ENCODE measurements at regions not wholly inside any gene's neighbourhood (a gene's known extent, or its start where the extent isn't known, plus 50 kb on each side); places are given as distances from the start of the nearest gene placed in this dataset.
"Not testable (repeated sequence)": the region's sequence is repeated elsewhere in the genome, so short reads cannot be mapped to it uniquely, and the experiment has no call there.

DNA sequence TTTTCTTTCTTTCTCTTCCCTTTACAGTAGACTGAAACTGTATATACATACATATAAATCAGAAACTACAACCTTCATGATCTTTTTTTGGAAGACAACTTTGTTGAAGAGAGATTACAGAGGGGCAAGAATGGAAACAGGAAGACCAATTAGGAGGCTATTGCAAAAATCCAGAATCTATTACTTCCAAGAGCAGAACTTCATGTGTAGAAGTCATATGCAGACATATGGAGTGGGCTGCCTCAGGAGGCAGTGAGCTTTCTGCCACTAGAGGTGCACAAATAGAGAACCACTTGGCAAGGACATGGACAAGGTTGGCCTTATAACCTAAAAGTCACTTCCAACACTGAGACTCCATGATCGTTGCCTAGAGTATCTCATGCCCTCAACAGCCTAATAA, 157.8 kb upstream of the NR4A3 start:
- Histone ChIP-seq H3K4me1 (ENCODE audit: control insufficient read depth in 3 of 3, insufficient read depth in 3 of 3, low read length in 3 of 3) (no peaks in the 10 kb centered on the region), H3K9ac (ENCODE audit: low read depth in 1 of 3, low read length in 3 of 3) (no peak overlapping the region), H3K27ac (ENCODE audit: low read depth, low read length) (no peak overlapping the region), H3K36me3 (ENCODE audit: control insufficient read depth in 3 of 3, insufficient read depth in 3 of 3, low read length in 3 of 3) (no peaks in the 10 kb centered on the region), H3K27me3 (ENCODE audit: control insufficient read depth in 3 of 3, insufficient read depth in 3 of 3, low read length in 3 of 3) (no peaks in the 10 kb centered on the region), H3K9me3 (ENCODE audit: control insufficient read depth in 3 of 3, low read length in 3 of 3) (no peaks in the 10 kb centered on the region), H3K4me3 (ENCODE audit: low read length in 3 of 3) (no peak overlapping the region)

DNA sequence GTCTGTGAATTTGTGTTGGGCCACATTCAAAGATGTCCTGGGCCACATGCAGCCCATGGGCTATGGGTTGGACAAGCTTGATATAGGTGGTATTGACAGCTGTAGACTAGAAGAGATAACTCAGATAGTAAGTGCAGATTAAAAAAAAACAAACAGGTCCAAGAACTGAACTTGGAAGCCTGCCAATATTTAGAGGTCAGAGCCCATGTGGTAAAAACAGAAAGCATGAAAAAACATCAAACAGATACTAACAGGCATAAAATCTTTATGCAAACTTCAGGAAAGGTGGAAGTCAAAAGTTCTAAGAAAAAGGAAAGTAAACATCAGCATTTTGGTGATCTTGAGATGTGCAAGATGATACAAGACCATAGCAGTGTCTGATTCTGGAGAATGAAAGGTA, 155.1 kb upstream of the NR4A3 start:
- no peak overlapping the region for H3K9ac ChIP-seq (ENCODE audit: low read depth in 1 of 3, low read length in 3 of 3)
- no peak overlapping the region for H3K27ac ChIP-seq (ENCODE audit: low read depth, low read length)
- H3K9me3 ChIP-seq (ENCODE audit: control insufficient read depth in 3 of 3, low read length in 3 of 3), result no peaks in the 10 kb centered on the region
- no peaks in the 10 kb centered on the region for H3K4me1 ChIP-seq (ENCODE audit: control insufficient read depth in 3 of 3, insufficient read depth in 3 of 3, low read length in 3 of 3)
- H3K36me3 ChIP-seq (ENCODE audit: control insufficient read depth in 3 of 3, insufficient read depth in 3 of 3, low read length in 3 of 3), result no peaks in the 10 kb centered on the region
- no peaks in the 10 kb centered on the region for H3K27me3 ChIP-seq (ENCODE audit: control insufficient read depth in 3 of 3, insufficient read depth in 3 of 3, low read length in 3 of 3)
- H3K4me3 ChIP-seq (ENCODE audit: low read length in 3 of 3), result no peak overlapping the region

DNA sequence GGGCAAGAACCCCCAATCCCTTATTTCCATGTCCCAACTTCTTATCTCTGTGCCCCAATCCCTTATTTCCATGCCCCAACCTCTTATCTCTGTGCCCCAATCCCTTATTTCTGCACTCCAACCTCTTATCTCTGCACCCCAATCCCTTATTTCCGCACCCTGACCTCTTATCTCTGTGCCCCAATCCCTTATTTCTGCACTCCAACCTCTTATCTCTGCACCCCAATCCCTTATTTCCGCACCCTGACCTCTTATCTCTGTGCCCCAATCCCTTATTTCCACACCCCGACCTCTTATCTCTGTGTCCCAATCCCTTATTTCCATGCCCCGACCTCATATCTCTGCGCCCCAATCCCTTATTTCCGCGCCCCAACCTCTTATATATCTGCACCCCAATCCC, 150.8 kb upstream of the NR4A3 start:
- H3K4me3 ChIP-seq (ENCODE audit: low read length in 3 of 3); H3K9ac ChIP-seq (ENCODE audit: low read depth in 1 of 3, low read length in 3 of 3); H3K27me3 ChIP-seq (ENCODE audit: control insufficient read depth in 3 of 3, insufficient read depth in 3 of 3, low read length in 3 of 3); H3K9me3 ChIP-seq (ENCODE audit: control insufficient read depth in 3 of 3, low read length in 3 of 3); H3K27ac ChIP-seq (ENCODE audit: low read depth, low read length); H3K36me3 ChIP-seq (ENCODE audit: control insufficient read depth in 3 of 3, insufficient read depth in 3 of 3, low read length in 3 of 3); H3K4me1 ChIP-seq (ENCODE audit: control insufficient read depth in 3 of 3, insufficient read depth in 3 of 3, low read length in 3 of 3): not testable (repeated sequence)

DNA sequence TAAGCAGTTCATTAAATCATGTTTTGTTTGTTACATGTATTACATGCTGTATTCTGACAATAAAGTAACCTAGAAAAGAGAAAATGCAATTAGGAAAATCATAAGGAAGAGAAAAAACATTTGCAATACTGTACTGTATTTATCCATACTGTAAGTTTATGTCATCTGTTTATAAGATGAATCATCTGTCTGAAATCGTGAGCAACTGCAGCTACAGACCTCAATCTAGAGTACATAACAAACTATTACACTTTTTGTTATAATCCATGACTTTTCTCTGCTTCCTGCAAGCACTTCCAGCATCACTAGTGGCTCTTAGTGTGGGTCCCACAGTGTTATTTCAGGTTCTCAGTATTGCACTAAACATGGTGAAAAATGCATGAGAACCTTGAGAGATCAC, 144.4 kb upstream of the NR4A3 start:
- Histone ChIP-seq H3K36me3 (ENCODE audit: control insufficient read depth in 3 of 3, insufficient read depth in 3 of 3, low read length in 3 of 3) (no peaks in the 10 kb centered on the region), H3K27me3 (ENCODE audit: control insufficient read depth in 3 of 3, insufficient read depth in 3 of 3, low read length in 3 of 3) (no peaks in the 10 kb centered on the region), H3K9ac (ENCODE audit: low read depth in 1 of 3, low read length in 3 of 3) (no peak overlapping the region), H3K4me1 (ENCODE audit: control insufficient read depth in 3 of 3, insufficient read depth in 3 of 3, low read length in 3 of 3) (peaks cover 0 to 5% (median 0%) of the 10 kb centered on the region in 3 donors), H3K9me3 (ENCODE audit: control insufficient read depth in 3 of 3, low read length in 3 of 3) (no peaks in the 10 kb centered on the region), H3K27ac (ENCODE audit: low read depth, low read length) (no peak overlapping the region), H3K4me3 (ENCODE audit: low read length in 3 of 3) (no peak overlapping the region)

DNA sequence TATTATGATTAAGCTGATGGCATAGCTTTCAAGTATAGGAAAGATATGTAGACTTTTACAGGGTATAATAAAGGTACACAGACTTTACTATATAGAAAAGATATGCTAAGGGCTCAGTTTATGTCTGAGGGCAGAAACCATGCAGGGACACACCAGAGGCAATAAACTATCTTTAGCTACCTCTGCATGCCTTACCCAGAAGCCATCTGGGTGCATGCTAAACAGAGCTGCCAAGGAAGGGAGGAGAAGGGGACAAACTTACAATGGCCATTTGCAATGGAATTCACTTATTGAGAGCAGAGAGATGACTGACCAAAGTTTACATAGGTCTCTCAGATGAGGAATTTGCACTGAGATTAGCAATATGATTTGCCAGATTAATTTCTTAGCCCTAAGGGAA, 143.1 kb upstream of the NR4A3 start:
- peaks cover 0 to 5% (median 0%) of the 10 kb centered on the region in 3 donors for H3K4me1 ChIP-seq (ENCODE audit: control insufficient read depth in 3 of 3, insufficient read depth in 3 of 3, low read length in 3 of 3)
- no peaks in the 10 kb centered on the region for H3K9me3 ChIP-seq (ENCODE audit: control insufficient read depth in 3 of 3, low read length in 3 of 3)
- H3K36me3 ChIP-seq (ENCODE audit: control insufficient read depth in 3 of 3, insufficient read depth in 3 of 3, low read length in 3 of 3), result no peaks in the 10 kb centered on the region
- H3K27ac ChIP-seq (ENCODE audit: low read depth, low read length), result no peak overlapping the region
- H3K9ac ChIP-seq (ENCODE audit: low read depth in 1 of 3, low read length in 3 of 3), result no peak overlapping the region
- no peaks in the 10 kb centered on the region for H3K27me3 ChIP-seq (ENCODE audit: control insufficient read depth in 3 of 3, insufficient read depth in 3 of 3, low read length in 3 of 3)
- no peak overlapping the region for H3K4me3 ChIP-seq (ENCODE audit: low read length in 3 of 3)

DNA sequence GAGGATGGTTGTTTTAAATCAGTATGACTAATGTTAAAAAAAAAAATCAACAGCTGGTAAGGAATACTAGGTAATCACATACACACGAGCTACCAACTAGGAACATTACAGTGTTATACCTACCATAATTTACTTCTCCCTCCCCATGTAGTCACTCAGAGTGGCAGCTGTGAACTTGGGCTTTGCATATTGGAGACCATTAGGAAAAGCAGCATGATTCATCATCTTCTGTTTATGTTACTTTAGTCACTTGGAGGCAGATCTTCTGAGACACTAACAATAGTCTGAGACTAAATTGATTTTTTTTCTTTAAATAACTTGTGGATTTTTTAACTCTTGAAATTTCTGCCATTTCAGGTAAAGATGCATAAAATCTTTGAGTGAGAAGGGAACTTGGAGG, 141.5 kb upstream of the NR4A3 start:
- no peaks in the 10 kb centered on the region for H3K36me3 ChIP-seq (ENCODE audit: control insufficient read depth in 3 of 3, insufficient read depth in 3 of 3, low read length in 3 of 3)
- no peak overlapping the region for H3K27ac ChIP-seq (ENCODE audit: low read depth, low read length)
- H3K9ac ChIP-seq (ENCODE audit: low read depth in 1 of 3, low read length in 3 of 3), result no peak overlapping the region
- H3K9me3 ChIP-seq (ENCODE audit: control insufficient read depth in 3 of 3, low read length in 3 of 3), result no peaks in the 10 kb centered on the region
- H3K4me1 ChIP-seq (ENCODE audit: control insufficient read depth in 3 of 3, insufficient read depth in 3 of 3, low read length in 3 of 3), result peaks cover 0 to 5% (median 0%) of the 10 kb centered on the region in 3 donors
- H3K4me3 ChIP-seq (ENCODE audit: low read length in 3 of 3), result no peak overlapping the region
- H3K27me3 ChIP-seq (ENCODE audit: control insufficient read depth in 3 of 3, insufficient read depth in 3 of 3, low read length in 3 of 3), result no peaks in the 10 kb centered on the region

DNA sequence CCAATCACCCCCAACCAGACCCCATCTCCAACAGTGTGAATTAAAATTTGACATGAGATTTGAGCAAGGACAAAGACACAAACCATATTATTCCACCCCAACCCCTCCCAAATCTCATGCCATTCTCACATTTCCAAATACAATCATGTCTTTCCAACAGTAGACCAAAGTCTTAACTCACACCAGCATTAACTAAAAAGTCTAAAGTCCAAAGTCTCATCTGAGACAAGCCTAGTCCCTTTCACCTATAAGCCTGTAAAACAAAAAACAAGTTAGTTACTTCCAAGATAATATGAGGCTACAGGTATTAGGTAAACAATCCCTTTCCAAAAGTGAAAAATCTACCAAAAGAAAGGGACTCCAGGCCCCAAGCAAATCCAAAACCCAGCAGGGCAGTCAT, 140.6 kb upstream of the NR4A3 start:
- H3K27ac ChIP-seq (ENCODE audit: low read depth, low read length), result no peak overlapping the region
- peaks cover 0 to 5% (median 0%) of the 10 kb centered on the region in 3 donors for H3K4me1 ChIP-seq (ENCODE audit: control insufficient read depth in 3 of 3, insufficient read depth in 3 of 3, low read length in 3 of 3)
- H3K9ac ChIP-seq (ENCODE audit: low read depth in 1 of 3, low read length in 3 of 3), result no peak overlapping the region
- no peaks in the 10 kb centered on the region for H3K9me3 ChIP-seq (ENCODE audit: control insufficient read depth in 3 of 3, low read length in 3 of 3)
- no peaks in the 10 kb centered on the region for H3K36me3 ChIP-seq (ENCODE audit: control insufficient read depth in 3 of 3, insufficient read depth in 3 of 3, low read length in 3 of 3)
- no peak overlapping the region for H3K4me3 ChIP-seq (ENCODE audit: low read length in 3 of 3)
- no peaks in the 10 kb centered on the region for H3K27me3 ChIP-seq (ENCODE audit: control insufficient read depth in 3 of 3, insufficient read depth in 3 of 3, low read length in 3 of 3)

DNA sequence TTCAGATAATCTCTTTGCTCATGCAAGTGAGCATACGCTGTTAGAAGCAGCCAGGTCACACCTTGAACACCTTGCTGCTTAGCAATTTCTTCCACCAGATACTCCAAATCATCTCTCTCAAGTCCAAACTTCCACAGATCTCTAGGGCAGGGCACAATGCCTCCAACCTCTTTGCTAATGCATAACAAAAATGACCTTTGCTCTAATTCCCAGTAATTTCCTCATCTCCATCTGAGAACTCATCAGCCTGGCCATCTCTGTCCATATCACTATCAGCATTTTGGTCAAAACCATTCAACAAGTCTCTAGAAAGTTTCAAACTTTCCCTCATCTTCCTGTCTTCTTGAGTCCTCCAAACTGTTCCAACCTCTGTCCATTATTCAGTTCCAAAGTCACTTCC, 139.3 kb upstream of the NR4A3 start:
- H3K4me3 ChIP-seq (ENCODE audit: low read length in 3 of 3), result no peak overlapping the region
- H3K27me3 ChIP-seq (ENCODE audit: control insufficient read depth in 3 of 3, insufficient read depth in 3 of 3, low read length in 3 of 3), result no peaks in the 10 kb centered on the region
- H3K4me1 ChIP-seq (ENCODE audit: control insufficient read depth in 3 of 3, insufficient read depth in 3 of 3, low read length in 3 of 3), result peaks cover 0 to 5% (median 0%) of the 10 kb centered on the region in 3 donors
- H3K27ac ChIP-seq (ENCODE audit: low read depth, low read length), result no peak overlapping the region
- H3K9ac ChIP-seq (ENCODE audit: low read depth in 1 of 3, low read length in 3 of 3), result no peak overlapping the region
- no peaks in the 10 kb centered on the region for H3K36me3 ChIP-seq (ENCODE audit: control insufficient read depth in 3 of 3, insufficient read depth in 3 of 3, low read length in 3 of 3)
- no peaks in the 10 kb centered on the region for H3K9me3 ChIP-seq (ENCODE audit: control insufficient read depth in 3 of 3, low read length in 3 of 3)

DNA sequence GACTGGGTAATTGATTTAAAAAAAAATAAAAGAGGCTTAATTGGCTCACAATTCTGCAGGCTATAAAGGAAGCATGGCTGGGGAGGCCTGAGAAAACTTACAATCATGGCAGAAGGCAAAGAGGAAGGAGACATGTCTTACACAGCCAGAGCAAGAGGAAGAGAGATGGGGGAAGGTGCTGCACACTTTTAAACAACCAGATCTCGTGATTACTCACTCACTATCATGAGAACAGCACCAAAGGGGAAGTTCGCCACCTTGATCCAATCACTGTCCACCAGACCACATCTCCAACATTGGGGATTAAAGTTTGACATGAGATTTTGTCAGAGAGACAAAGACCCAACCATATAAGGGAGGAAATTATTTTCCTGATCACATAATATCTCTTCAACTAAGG, 138.8 kb upstream of the NR4A3 start:
- Histone ChIP-seq H3K36me3 (ENCODE audit: control insufficient read depth in 3 of 3, insufficient read depth in 3 of 3, low read length in 3 of 3) (no peaks in the 10 kb centered on the region), H3K27me3 (ENCODE audit: control insufficient read depth in 3 of 3, insufficient read depth in 3 of 3, low read length in 3 of 3) (no peaks in the 10 kb centered on the region), H3K4me1 (ENCODE audit: control insufficient read depth in 3 of 3, insufficient read depth in 3 of 3, low read length in 3 of 3) (peaks cover 0 to 5% (median 0%) of the 10 kb centered on the region in 3 donors), H3K27ac (ENCODE audit: low read depth, low read length) (no peak overlapping the region), H3K9ac (ENCODE audit: low read depth in 1 of 3, low read length in 3 of 3) (no peak overlapping the region), H3K9me3 (ENCODE audit: control insufficient read depth in 3 of 3, low read length in 3 of 3) (no peaks in the 10 kb centered on the region), H3K4me3 (ENCODE audit: low read length in 3 of 3) (no peak overlapping the region)

DNA sequence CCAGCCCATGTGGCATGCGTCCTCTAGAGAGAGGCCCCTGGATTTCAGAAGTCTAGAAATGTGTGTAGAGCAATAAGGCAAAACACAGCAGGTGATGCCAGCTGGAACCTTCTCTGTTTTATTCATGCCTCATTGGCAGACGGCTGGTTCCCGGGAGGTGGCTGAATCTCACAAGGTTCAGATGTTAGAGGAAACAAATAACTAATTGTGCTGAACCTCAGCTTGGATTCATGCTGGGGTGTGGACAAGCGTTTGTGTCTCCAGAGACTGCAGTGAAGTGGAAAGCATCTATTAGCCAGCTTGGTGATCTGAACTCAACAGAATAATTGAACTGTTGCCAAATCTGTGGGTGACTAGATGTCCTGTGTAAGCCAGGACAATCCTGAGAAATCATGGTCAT, 131.1 kb upstream of the NR4A3 start:
- Histone ChIP-seq H3K27me3 (ENCODE audit: control insufficient read depth in 3 of 3, insufficient read depth in 3 of 3, low read length in 3 of 3) (no peaks in the 10 kb centered on the region), H3K36me3 (ENCODE audit: control insufficient read depth in 3 of 3, insufficient read depth in 3 of 3, low read length in 3 of 3) (no peaks in the 10 kb centered on the region), H3K9me3 (ENCODE audit: control insufficient read depth in 3 of 3, low read length in 3 of 3) (no peaks in the 10 kb centered on the region), H3K27ac (ENCODE audit: low read depth, low read length) (no peak overlapping the region), H3K9ac (ENCODE audit: low read depth in 1 of 3, low read length in 3 of 3) (no peak overlapping the region), H3K4me1 (ENCODE audit: control insufficient read depth in 3 of 3, insufficient read depth in 3 of 3, low read length in 3 of 3) (no peaks in the 10 kb centered on the region), H3K4me3 (ENCODE audit: low read length in 3 of 3) (no peak overlapping the region)

DNA sequence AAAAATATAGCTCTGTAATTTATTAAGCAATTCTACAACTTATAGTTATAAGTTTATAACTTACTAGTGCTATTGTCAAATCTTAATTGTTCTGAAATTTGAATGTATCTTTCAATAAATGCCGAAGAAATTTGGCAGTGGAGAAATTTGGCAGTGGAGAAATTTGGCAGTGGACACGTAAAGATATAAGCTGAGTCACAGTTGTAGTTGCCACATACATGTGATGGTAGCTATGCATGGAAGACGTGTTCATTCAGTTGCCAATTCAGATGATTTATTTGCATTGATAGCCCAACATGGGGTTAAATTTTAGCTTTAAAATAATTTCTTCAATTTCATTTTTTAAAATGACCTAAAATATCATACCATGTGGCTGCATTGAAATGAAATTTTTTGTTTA, 127.8 kb upstream of the NR4A3 start:
- Histone ChIP-seq H3K9ac (ENCODE audit: low read depth in 1 of 3, low read length in 3 of 3) (no peak overlapping the region), H3K27ac (ENCODE audit: low read depth, low read length) (no peak overlapping the region)

More for the DNA sequence above, 127.8 kb upstream of the NR4A3 start:
- Histone ChIP-seq H3K4me1 (ENCODE audit: control insufficient read depth in 3 of 3, insufficient read depth in 3 of 3, low read length in 3 of 3) (no peaks in the 10 kb centered on the region), H3K4me3 (ENCODE audit: low read length in 3 of 3) (no peak overlapping the region), H3K9me3 (ENCODE audit: control insufficient read depth in 3 of 3, low read length in 3 of 3) (no peaks in the 10 kb centered on the region), H3K36me3 (ENCODE audit: control insufficient read depth in 3 of 3, insufficient read depth in 3 of 3, low read length in 3 of 3) (no peaks in the 10 kb centered on the region), H3K27me3 (ENCODE audit: control insufficient read depth in 3 of 3, insufficient read depth in 3 of 3, low read length in 3 of 3) (no peaks in the 10 kb centered on the region)

All from skeletal muscle tissue (tissue), 3 donors.